Upper lobe of left lung (tissue), 4 donors: ENCODE measurements at regions not wholly inside any gene's neighbourhood (a gene's known extent, or its start where the extent isn't known, plus 50 kb on each side); places are given as distances from the start of the nearest gene placed in this dataset.

ENCODE experiments used
- EP300 ChIP-seq, 4 donors: sonication (generic); formaldehyde crosslinking; IDR thresholded peaks; one replicate each; pipeline ENCODE4 v1.5.1; 2017; ENCODE audit warnings: antibody characterized with exemption in 4 of 4, control low read depth in 2 of 4
- POLR2A ChIP-seq, 4 donors: fragments of 450-650 bp; IDR thresholded peaks; one replicate each; pipeline ENCODE4 v1.5.1; 2016 to 2017; ENCODE audit warnings: antibody characterized with exemption in 4 of 4, mild to moderate bottlenecking in 2 of 4
- POLR2AphosphoS5 ChIP-seq, 2 donors: sonication (generic); formaldehyde crosslinking; IDR thresholded peaks; one replicate each; pipeline ENCODE4 v1.5.1; 2017; ENCODE audit warnings: antibody characterized with exemption in 2 of 2
- TF ChIP-seq, protein P1 (sequence below), 6 experiments: fragments of 450-650 bp in 4 of 6; fragments of 200-600 bp in 2 of 6; sonication (generic) in 2 of 6; IDR thresholded peaks; one replicate each; pipeline ENCODE4 v1.5.1; 2016 to 2019; ENCODE audit warnings: antibody characterized with exemption in 6 of 6

DNA sequence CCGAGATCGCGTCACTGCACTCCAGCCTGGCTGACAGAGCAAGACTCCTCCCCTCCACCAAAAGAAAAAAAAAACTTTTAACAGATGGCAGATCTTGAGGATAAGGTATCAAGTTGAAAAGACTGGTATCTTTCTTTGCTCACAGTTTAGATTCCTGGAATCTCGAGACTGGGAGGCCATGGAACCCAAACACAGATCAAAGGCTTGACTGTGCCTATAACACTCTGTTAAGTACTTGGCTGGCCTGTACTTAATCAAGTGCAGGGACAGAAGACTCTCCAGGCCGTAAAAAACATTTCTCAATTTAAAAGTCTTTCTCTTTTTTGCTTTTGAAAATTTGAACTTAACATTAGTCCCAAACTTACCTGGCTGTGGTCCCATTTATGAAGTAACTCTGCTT is 107.1 kb upstream of the ZNF516 start:
- TF ChIP-seq, protein P1, sequence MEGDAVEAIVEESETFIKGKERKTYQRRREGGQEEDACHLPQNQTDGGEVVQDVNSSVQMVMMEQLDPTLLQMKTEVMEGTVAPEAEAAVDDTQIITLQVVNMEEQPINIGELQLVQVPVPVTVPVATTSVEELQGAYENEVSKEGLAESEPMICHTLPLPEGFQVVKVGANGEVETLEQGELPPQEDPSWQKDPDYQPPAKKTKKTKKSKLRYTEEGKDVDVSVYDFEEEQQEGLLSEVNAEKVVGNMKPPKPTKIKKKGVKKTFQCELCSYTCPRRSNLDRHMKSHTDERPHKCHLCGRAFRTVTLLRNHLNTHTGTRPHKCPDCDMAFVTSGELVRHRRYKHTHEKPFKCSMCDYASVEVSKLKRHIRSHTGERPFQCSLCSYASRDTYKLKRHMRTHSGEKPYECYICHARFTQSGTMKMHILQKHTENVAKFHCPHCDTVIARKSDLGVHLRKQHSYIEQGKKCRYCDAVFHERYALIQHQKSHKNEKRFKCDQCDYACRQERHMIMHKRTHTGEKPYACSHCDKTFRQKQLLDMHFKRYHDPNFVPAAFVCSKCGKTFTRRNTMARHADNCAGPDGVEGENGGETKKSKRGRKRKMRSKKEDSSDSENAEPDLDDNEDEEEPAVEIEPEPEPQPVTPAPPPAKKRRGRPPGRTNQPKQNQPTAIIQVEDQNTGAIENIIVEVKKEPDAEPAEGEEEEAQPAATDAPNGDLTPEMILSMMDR (IDR thresholded peaks at IDR 0.05): no peak
- TF ChIP-seq POLR2AphosphoS5 (IDR thresholded peaks at IDR 0.05) (no peak), EP300 (IDR thresholded peaks at IDR 0.05) (no peak), POLR2A (IDR thresholded peaks at IDR 0.05) (no peak)
